ENCODE measurements at regions not wholly inside any gene's neighbourhood (a gene's known extent, or its start where the extent isn't known, plus 50 kb on each side); places are given as distances from the start of the nearest gene placed in this dataset.

DNA sequence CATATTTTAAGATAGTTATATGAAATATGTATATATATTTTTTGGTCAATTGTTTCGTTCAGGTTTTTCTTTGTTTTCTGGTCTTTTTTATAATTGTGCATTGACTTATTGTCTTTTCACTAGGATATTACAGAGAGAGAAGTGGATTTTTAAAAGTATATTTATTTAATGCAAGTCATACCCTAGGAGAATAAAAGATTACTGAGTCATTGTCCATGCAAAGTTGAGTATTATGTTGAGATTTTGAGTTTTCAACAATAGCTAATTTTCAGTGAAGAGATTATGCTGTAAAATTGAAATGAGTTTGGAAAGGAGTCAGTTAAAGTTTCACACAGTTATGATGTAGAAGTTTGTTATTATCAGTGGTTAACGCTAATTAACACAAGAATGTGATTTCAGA, 203.6 kb upstream of the SPRED2 start:
- Histone ChIP-seq H3K27ac (ENCODE audit: low read depth, low read length) (no peak overlapping the region), H3K9me3 (ENCODE audit: control insufficient read depth, insufficient read depth, low read length) (no peaks in the 10 kb centered on the region), H3K4me1 (ENCODE audit: control insufficient read depth, insufficient read depth, low read length) (no peaks in the 10 kb centered on the region), H3K36me3 (ENCODE audit: control insufficient read depth, insufficient read depth, low read length) (no peaks in the 10 kb centered on the region), H3K27me3 (ENCODE audit: control insufficient read depth, insufficient read depth, low read length) (no peaks in the 10 kb centered on the region), H3K4me3 (ENCODE audit: low read depth, low read length) (no peak overlapping the region)
- WGBS (ENCODE audit: insufficient coverage) = 100% methylated on average over 1 of the region's 2 CpGs
- no peak for DNase-seq (ENCODE audit: low read depth in 4 of 6, low spot score in 6 of 6)

DNA sequence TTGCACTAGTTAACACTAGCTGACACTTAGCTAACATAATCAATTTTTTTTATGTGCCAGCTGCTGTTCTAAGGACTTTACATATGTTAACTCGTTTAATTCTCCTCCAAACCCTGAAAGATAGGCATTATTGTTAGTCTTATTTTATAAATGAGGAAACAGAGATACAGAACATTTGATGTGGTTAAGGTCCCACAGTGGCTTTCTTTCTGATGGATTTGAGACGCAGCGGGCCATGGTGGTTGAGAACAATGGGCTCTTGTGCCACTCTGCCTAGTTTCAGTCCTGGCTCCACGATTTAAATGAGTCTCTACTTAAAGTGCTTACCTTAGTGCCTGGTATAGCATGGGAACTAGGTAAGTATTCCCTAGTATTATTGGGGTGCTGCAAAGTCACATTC, 201.9 kb upstream of the SPRED2 start:
- no peak for DNase-seq (ENCODE audit: low read depth in 4 of 6, low spot score in 6 of 6)
- no peak overlapping the region for H3K27ac ChIP-seq (ENCODE audit: low read depth, low read length)
- H3K36me3 ChIP-seq (ENCODE audit: control insufficient read depth, insufficient read depth, low read length) = no peaks in the 10 kb centered on the region
- 56% methylated on average over 2 of the region's 4 CpGs for WGBS (ENCODE audit: insufficient coverage)
- H3K9me3 ChIP-seq (ENCODE audit: control insufficient read depth, insufficient read depth, low read length) = no peaks in the 10 kb centered on the region
- H3K4me1 ChIP-seq (ENCODE audit: control insufficient read depth, insufficient read depth, low read length) = no peaks in the 10 kb centered on the region
- H3K27me3 ChIP-seq (ENCODE audit: control insufficient read depth, insufficient read depth, low read length) = no peaks in the 10 kb centered on the region
- H3K4me3 ChIP-seq (ENCODE audit: low read depth, low read length) = no peak overlapping the region

DNA sequence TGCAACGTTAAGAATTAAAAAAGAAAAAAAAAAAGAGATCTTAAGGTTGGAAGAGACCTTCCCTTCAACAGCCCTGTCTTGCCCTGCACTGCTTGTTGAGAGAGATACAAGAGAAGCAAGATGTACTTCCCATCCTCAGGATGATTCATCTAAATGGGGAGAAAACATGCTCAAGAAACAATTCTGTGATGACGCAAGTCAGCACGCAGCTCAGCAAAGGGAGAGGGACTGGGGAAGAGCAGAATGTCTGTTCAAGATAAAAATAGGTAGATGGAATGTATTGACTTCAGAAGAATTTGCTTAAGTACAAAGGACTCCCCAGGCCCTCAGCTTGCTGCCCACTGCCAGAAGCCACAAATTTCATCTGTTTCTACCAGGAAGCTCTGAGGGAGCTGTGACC, 198.2 kb upstream of the SPRED2 start:
- no CpG with 5 or more reads among the region's 3 CpGs for WGBS (ENCODE audit: insufficient coverage)
- Histone ChIP-seq H3K36me3 (ENCODE audit: control insufficient read depth, insufficient read depth, low read length) (no peaks in the 10 kb centered on the region), H3K4me3 (ENCODE audit: low read depth, low read length) (no peak overlapping the region), H3K4me1 (ENCODE audit: control insufficient read depth, insufficient read depth, low read length) (no peaks in the 10 kb centered on the region), H3K27me3 (ENCODE audit: control insufficient read depth, insufficient read depth, low read length) (no peaks in the 10 kb centered on the region), H3K27ac (ENCODE audit: low read depth, low read length) (no peak overlapping the region), H3K9me3 (ENCODE audit: control insufficient read depth, insufficient read depth, low read length) (no peaks in the 10 kb centered on the region)
- DNase-seq (ENCODE audit: low read depth in 4 of 6, low spot score in 6 of 6) = no peak

DNA sequence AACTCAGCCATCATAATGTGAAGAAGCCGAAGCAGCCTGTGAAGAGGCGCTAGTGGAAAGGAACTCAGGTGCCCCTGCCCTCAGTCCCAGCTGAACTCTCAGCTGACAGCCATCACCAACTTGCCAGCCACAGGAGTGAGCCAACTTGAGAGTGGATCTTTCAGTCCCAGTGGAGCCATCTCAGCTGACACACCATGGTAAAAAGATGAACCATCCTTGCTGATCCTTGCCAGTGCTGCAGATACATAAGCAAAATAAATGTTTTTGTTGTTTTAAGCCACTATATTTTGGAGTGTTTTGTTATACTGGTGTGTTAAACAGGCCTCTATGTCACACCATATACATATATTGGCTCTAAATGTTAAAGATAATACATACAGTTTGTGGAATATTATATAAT, 195.8 kb upstream of the SPRED2 start:
- 100% methylated on average over 2 of the region's 2 CpGs for WGBS (ENCODE audit: insufficient coverage)
- H3K27me3 ChIP-seq (ENCODE audit: control insufficient read depth, insufficient read depth, low read length) = no peaks in the 10 kb centered on the region
- no peak overlapping the region for H3K4me3 ChIP-seq (ENCODE audit: low read depth, low read length)
- no peaks in the 10 kb centered on the region for H3K4me1 ChIP-seq (ENCODE audit: control insufficient read depth, insufficient read depth, low read length)
- H3K36me3 ChIP-seq (ENCODE audit: control insufficient read depth, insufficient read depth, low read length) = no peaks in the 10 kb centered on the region
- no peaks in the 10 kb centered on the region for H3K9me3 ChIP-seq (ENCODE audit: control insufficient read depth, insufficient read depth, low read length)
- H3K27ac ChIP-seq (ENCODE audit: low read depth, low read length) = no peak overlapping the region
- DNase-seq (ENCODE audit: low read depth in 4 of 6, low spot score in 6 of 6) = no peak

DNA sequence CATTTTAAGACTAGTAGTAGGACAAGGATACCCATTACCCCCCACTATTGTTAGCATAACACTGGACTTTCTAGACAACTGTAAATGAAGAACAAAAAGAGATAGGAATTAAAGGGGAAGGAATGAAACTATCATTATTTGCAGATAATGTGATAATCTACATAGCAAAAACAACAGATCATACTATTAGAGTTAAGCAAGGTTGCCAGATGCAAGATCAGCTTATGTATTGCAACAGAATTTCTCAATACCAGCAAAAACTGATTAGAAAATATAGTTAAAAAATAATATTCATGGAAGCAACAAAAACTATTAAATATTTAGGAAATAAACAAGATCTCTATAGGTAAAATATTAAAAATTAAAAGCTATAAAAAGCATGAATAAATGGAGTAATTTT, 194.4 kb upstream of the SPRED2 start:
- Histone ChIP-seq H3K27me3 (ENCODE audit: control insufficient read depth, insufficient read depth, low read length) (no peaks in the 10 kb centered on the region), H3K9me3 (ENCODE audit: control insufficient read depth, insufficient read depth, low read length) (no peaks in the 10 kb centered on the region), H3K36me3 (ENCODE audit: control insufficient read depth, insufficient read depth, low read length) (no peaks in the 10 kb centered on the region), H3K4me3 (ENCODE audit: low read depth, low read length) (no peak overlapping the region), H3K4me1 (ENCODE audit: control insufficient read depth, insufficient read depth, low read length) (no peaks in the 10 kb centered on the region), H3K27ac (ENCODE audit: low read depth, low read length) (no peak overlapping the region)
- DNase-seq (ENCODE audit: low read depth in 4 of 6, low spot score in 6 of 6) = no peak

DNA sequence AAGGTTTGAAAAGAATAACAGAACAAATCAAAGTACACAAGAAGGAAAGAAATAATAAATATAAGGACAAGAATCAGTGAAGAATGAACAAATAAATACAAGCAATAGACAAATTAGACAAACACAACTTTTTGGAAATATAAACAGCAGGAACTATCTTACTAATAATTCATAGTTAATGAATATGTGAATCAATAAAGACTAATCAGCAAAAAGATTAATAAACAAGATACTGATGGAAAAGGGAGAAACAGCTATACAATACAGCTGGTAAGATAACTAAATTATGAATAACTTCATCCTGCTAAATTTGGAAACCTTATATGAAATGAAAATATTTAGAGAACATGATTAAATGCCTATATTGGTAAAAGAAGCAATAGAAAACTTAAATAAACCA, 193.6 kb upstream of the SPRED2 start:
- no peak overlapping the region for H3K4me3 ChIP-seq (ENCODE audit: low read depth, low read length)
- H3K27ac ChIP-seq (ENCODE audit: low read depth, low read length) = no peak overlapping the region
- no peaks in the 10 kb centered on the region for H3K4me1 ChIP-seq (ENCODE audit: control insufficient read depth, insufficient read depth, low read length)
- H3K27me3 ChIP-seq (ENCODE audit: control insufficient read depth, insufficient read depth, low read length) = no peaks in the 10 kb centered on the region
- H3K9me3 ChIP-seq (ENCODE audit: control insufficient read depth, insufficient read depth, low read length) = no peaks in the 10 kb centered on the region
- no peaks in the 10 kb centered on the region for H3K36me3 ChIP-seq (ENCODE audit: control insufficient read depth, insufficient read depth, low read length)
- DNase-seq (ENCODE audit: low read depth in 4 of 6, low spot score in 6 of 6) = no peak

DNA sequence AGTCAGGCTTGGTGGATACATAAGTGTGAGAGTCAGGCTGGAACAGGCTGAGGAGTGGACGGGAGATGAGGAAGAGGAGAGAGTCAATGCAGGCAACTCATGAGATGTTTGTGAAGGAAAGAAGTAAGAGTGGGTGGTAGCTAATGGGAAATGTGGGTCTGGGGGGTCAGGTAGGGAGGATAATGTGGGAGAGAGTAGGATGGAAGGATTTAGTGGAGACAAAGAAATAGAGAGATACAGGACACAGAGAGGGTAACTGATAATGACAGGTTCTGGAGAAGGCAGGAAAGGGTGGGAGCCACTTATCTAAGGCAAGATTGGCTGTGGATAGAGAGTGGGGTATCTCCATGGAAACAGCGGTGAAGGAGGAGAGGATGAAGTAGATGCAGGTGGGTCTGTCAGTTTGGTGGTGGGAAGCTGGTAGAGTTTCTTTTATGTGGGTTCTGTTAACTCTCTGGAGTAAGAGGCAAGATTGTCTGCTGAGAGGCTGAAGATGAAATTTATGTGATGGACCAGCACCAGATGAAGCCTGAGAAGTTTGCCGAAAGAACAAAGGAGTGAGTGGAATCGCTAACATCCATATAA, 190.6 kb upstream of the SPRED2 start:
- no peaks in the 10 kb centered on the region for H3K36me3 ChIP-seq (ENCODE audit: control insufficient read depth, insufficient read depth, low read length)
- WGBS (ENCODE audit: insufficient coverage) = 100% methylated on average over 2 of the region's 4 CpGs
- H3K9me3 ChIP-seq (ENCODE audit: control insufficient read depth, insufficient read depth, low read length) = no peaks in the 10 kb centered on the region
- H3K4me3 ChIP-seq (ENCODE audit: low read depth, low read length) = no peak overlapping the region
- no peaks in the 10 kb centered on the region for H3K27me3 ChIP-seq (ENCODE audit: control insufficient read depth, insufficient read depth, low read length)
- H3K4me1 ChIP-seq (ENCODE audit: control insufficient read depth, insufficient read depth, low read length) = no peaks in the 10 kb centered on the region
- H3K27ac ChIP-seq (ENCODE audit: low read depth, low read length) = no peak overlapping the region
- DNase-seq (ENCODE audit: low read depth in 4 of 6, low spot score in 6 of 6) = no peak

DNA sequence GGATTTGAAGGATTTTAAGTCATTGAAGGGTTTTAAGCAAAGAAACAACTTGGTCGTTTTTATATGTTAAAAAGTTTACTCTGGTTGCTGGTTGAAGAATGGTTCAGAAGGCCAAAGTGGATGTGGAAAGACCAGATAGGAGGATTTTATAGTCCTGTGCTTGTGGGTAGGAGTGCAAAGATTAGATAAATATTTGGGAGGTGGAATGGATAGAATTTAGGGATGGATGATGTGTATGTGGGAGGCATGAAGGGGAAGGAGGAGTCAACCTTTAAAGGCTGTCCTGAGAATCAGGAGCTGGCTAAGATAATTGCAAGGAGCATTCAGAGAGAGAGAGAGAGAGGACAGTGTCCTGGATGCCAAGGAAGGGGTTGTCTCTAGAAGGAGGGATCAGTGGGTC, 190.1 kb upstream of the SPRED2 start:
- Histone ChIP-seq H3K9me3 (ENCODE audit: control insufficient read depth, insufficient read depth, low read length) (no peaks in the 10 kb centered on the region), H3K27ac (ENCODE audit: low read depth, low read length) (no peak overlapping the region), H3K27me3 (ENCODE audit: control insufficient read depth, insufficient read depth, low read length) (no peaks in the 10 kb centered on the region), H3K4me1 (ENCODE audit: control insufficient read depth, insufficient read depth, low read length) (no peaks in the 10 kb centered on the region), H3K36me3 (ENCODE audit: control insufficient read depth, insufficient read depth, low read length) (no peaks in the 10 kb centered on the region), H3K4me3 (ENCODE audit: low read depth, low read length) (no peak overlapping the region)
- no peak for DNase-seq (ENCODE audit: low read depth in 4 of 6, low spot score in 6 of 6)
- WGBS (ENCODE audit: insufficient coverage) = 83% methylated on average over 1 of the region's 1 CpG

DNA sequence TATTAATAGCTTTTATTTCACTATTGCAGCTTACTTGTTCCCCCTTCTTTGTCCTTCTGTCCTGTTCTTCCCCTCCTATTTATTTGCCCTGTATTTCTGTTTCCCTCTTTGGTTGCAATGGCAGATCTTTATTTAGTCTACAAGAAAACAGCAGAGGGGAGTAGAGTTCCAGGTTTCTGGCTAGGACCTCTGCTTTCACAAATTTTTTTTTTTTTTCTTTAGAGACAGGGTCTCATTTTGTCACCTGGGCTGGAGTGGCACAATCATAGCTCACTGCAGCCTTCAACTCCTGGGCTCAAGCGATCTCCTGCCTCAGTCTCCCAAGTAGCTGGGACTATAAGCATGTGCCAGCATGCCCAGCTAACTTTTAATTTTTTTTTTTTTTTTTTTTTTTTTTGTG, 188.1 kb upstream of the SPRED2 start:
- Histone ChIP-seq H3K4me3 (ENCODE audit: low read depth, low read length) (no peak overlapping the region), H3K4me1 (ENCODE audit: control insufficient read depth, insufficient read depth, low read length) (no peaks in the 10 kb centered on the region), H3K27ac (ENCODE audit: low read depth, low read length) (no peak overlapping the region), H3K36me3 (ENCODE audit: control insufficient read depth, insufficient read depth, low read length) (no peaks in the 10 kb centered on the region), H3K9me3 (ENCODE audit: control insufficient read depth, insufficient read depth, low read length) (no peaks in the 10 kb centered on the region), H3K27me3 (ENCODE audit: control insufficient read depth, insufficient read depth, low read length) (no peaks in the 10 kb centered on the region)
- DNase-seq (ENCODE audit: low read depth in 4 of 6, low spot score in 6 of 6) = peak in 1 of 6 donors; percentile 80
- WGBS (ENCODE audit: insufficient coverage) = no CpG with 5 or more reads among the region's 1 CpG

DNA sequence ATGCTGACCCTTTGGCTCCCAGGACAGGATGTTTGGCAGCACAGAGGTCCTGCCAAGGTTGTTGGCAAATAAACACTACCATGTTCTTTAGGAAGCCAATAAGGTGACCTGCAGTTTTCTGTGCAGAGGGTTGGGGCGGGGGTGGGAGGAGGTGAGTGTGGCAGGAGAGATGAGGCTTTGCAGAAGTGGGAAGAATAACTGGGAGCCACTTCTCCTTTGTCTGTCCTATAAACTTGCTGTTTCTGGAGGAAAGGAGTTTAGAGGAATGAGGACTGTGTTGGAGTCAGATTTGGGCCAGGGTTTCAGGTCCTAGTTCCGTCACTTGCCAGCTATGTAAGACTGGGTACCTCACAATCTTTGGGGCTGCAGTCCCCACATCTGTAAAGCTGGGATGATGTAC, 187.6 kb upstream of the SPRED2 start:
- WGBS (ENCODE audit: insufficient coverage) = 70% methylated on average over 2 of the region's 2 CpGs
- H3K36me3 ChIP-seq (ENCODE audit: control insufficient read depth, insufficient read depth, low read length) = no peaks in the 10 kb centered on the region
- no peak overlapping the region for H3K27ac ChIP-seq (ENCODE audit: low read depth, low read length)
- H3K4me3 ChIP-seq (ENCODE audit: low read depth, low read length) = no peak overlapping the region
- no peak for DNase-seq (ENCODE audit: low read depth in 4 of 6, low spot score in 6 of 6)
- no peaks in the 10 kb centered on the region for H3K9me3 ChIP-seq (ENCODE audit: control insufficient read depth, insufficient read depth, low read length)
- no peaks in the 10 kb centered on the region for H3K4me1 ChIP-seq (ENCODE audit: control insufficient read depth, insufficient read depth, low read length)
- H3K27me3 ChIP-seq (ENCODE audit: control insufficient read depth, insufficient read depth, low read length) = no peaks in the 10 kb centered on the region
